ENCODE measurements at regions not wholly inside any gene's neighbourhood (a gene's known extent, or its start where the extent isn't known, plus 50 kb on each side); places are given as distances from the start of the nearest gene placed in this dataset.

DNA sequence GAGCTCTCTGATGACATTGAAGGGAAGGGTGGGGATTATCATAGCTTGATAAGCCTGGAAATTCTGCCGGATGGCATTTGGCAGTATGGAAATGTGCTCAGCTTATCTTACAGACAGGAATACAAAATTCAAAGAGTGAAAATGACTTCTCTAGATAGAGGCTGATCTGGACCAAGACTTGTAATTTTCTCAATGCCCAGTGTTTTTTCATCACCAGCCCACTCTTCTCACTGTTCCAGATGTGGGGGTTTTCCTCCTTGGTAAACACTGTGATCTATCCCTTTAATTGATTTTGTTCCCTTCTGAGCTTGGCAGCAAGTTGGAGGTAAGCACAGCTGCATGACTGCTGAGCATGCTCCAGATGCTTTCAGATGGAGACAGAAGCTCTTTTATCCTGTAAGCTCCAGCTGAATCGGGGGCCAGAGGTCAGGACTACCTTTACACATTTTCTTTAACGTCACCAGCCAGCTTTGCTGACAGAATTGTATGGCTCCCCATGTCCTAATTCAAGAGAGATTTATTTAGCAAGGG is 287.4 kb upstream of the TCF4 start:
- TF ChIP-seq POLR2AphosphoS5 (IDR thresholded peaks at IDR 0.05; ENCODE audit: low read length) (no peak), MTA3 (IDR thresholded peaks at IDR 0.05; ENCODE audit: borderline replicate concordance, low read length) (no peak), NFYB (IDR thresholded peaks at IDR 0.05; ENCODE audit: insufficient read depth, low read depth, low read length) (no peak), HDAC6 (IDR thresholded peaks at IDR 0.05; ENCODE audit: unreplicated experiment) (no peak), SIN3A (IDR thresholded peaks at IDR 0.05; ENCODE audit: low read depth, low read length) (no peak), MYC (IDR thresholded peaks at IDR 0.05; ENCODE audit: insufficient read depth, insufficient read length, insufficient replicate concordance, low read length, severe bottlenecking) (no peak), FOXK2 (IDR thresholded peaks at IDR 0.05) (no peak), EGR1 (IDR thresholded peaks at IDR 0.05; ENCODE audit: borderline replicate concordance in 1 of 2, low read depth in 2 of 2, low read length in 2 of 2) (no peak), POLR2A (IDR thresholded peaks at IDR 0.05; ENCODE audit: low read depth, low read length) (no peak), STAT1 (conservative IDR thresholded peaks at IDR 0.05) (no peak)
- TF ChIP-seq, protein P1, sequence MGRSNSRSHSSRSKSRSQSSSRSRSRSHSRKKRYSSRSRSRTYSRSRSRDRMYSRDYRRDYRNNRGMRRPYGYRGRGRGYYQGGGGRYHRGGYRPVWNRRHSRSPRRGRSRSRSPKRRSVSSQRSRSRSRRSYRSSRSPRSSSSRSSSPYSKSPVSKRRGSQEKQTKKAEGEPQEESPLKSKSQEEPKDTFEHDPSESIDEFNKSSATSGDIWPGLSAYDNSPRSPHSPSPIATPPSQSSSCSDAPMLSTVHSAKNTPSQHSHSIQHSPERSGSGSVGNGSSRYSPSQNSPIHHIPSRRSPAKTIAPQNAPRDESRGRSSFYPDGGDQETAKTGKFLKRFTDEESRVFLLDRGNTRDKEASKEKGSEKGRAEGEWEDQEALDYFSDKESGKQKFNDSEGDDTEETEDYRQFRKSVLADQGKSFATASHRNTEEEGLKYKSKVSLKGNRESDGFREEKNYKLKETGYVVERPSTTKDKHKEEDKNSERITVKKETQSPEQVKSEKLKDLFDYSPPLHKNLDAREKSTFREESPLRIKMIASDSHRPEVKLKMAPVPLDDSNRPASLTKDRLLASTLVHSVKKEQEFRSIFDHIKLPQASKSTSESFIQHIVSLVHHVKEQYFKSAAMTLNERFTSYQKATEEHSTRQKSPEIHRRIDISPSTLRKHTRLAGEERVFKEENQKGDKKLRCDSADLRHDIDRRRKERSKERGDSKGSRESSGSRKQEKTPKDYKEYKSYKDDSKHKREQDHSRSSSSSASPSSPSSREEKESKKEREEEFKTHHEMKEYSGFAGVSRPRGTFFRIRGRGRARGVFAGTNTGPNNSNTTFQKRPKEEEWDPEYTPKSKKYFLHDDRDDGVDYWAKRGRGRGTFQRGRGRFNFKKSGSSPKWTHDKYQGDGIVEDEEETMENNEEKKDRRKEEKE (IDR thresholded peaks at IDR 0.05): no peak
- TF ChIP-seq, protein P2, sequence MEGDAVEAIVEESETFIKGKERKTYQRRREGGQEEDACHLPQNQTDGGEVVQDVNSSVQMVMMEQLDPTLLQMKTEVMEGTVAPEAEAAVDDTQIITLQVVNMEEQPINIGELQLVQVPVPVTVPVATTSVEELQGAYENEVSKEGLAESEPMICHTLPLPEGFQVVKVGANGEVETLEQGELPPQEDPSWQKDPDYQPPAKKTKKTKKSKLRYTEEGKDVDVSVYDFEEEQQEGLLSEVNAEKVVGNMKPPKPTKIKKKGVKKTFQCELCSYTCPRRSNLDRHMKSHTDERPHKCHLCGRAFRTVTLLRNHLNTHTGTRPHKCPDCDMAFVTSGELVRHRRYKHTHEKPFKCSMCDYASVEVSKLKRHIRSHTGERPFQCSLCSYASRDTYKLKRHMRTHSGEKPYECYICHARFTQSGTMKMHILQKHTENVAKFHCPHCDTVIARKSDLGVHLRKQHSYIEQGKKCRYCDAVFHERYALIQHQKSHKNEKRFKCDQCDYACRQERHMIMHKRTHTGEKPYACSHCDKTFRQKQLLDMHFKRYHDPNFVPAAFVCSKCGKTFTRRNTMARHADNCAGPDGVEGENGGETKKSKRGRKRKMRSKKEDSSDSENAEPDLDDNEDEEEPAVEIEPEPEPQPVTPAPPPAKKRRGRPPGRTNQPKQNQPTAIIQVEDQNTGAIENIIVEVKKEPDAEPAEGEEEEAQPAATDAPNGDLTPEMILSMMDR (IDR thresholded peaks at IDR 0.05 in 2 of 3, conservative IDR thresholded peaks at IDR 0.05 in 1 of 3; ENCODE audit: control insufficient read depth in 2 of 3, extremely low read depth in 1 of 3, insufficient read depth in 1 of 3, low read depth in 3 of 3, low read length in 3 of 3): no peak
- TF ChIP-seq, protein P3, sequence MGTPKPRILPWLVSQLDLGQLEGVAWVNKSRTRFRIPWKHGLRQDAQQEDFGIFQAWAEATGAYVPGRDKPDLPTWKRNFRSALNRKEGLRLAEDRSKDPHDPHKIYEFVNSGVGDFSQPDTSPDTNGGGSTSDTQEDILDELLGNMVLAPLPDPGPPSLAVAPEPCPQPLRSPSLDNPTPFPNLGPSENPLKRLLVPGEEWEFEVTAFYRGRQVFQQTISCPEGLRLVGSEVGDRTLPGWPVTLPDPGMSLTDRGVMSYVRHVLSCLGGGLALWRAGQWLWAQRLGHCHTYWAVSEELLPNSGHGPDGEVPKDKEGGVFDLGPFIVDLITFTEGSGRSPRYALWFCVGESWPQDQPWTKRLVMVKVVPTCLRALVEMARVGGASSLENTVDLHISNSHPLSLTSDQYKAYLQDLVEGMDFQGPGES (IDR thresholded peaks at IDR 0.05): no peak
- TF ChIP-seq, protein P4, sequence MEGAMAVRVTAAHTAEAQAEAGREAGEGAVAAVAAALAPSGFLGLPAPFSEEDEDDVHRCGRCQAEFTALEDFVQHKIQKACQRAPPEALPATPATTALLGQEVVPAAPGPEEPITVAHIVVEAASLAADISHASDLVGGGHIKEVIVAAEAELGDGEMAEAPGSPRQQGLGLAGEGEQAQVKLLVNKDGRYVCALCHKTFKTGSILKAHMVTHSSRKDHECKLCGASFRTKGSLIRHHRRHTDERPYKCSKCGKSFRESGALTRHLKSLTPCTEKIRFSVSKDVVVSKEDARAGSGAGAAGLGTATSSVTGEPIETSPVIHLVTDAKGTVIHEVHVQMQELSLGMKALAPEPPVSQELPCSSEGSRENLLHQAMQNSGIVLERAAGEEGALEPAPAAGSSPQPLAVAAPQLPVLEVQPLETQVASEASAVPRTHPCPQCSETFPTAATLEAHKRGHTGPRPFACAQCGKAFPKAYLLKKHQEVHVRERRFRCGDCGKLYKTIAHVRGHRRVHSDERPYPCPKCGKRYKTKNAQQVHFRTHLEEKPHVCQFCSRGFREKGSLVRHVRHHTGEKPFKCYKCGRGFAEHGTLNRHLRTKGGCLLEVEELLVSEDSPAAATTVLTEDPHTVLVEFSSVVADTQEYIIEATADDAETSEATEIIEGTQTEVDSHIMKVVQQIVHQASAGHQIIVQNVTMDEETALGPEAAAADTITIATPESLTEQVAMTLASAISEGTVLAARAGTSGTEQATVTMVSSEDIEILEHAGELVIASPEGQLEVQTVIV (IDR thresholded peaks at IDR 0.05; ENCODE audit: borderline replicate concordance, partially characterized antibody): no peak
